GM18909 (cell line): ENCODE measurements at regions not wholly inside any gene's neighbourhood (a gene's known extent, or its start where the extent isn't known, plus 50 kb on each side); places are given as distances from the start of the nearest gene placed in this dataset.

Source experiments
- ATAC-seq: cut with Tn5 transposase; IDR thresholded peaks from one replicate; pipeline ENCODE4 v1.9.1; 2021; ENCODE audit warnings: mild to moderate bottlenecking; ENCODE audit not compliant: unreplicated experiment, poor library complexity

- ATAC-seq: no peak
These were observed 195.2 kb downstream of the DAD1 start for GRCh38 chr14:22393796-22394195.

GRCh38 chr14:22391908-22392565 lies 197.0 kb downstream of the DAD1 start:
- ATAC-seq: peak; percentile 42

- peak; percentile 50 for ATAC-seq
These were observed 198.1 kb downstream of the DAD1 start for GRCh38 chr14:22390824-22391461.

- no peak for ATAC-seq
These were observed 198.8 kb downstream of the DAD1 start for GRCh38 chr14:22390195-22390594.

- no peak for ATAC-seq
These were observed 200.1 kb downstream of the DAD1 start for GRCh38 chr14:22388669-22389595.

GRCh38 chr14:22387776-22388241 lies 201.2 kb downstream of the DAD1 start:
- no peak for ATAC-seq

GRCh38 chr14:22386924-22387775 lies 201.9 kb downstream of the DAD1 start:
- no peak for ATAC-seq

- ATAC-seq: no peak
These were observed 204.0 kb downstream of the DAD1 start for GRCh38 chr14:22384974-22385526.

GRCh38 chr14:22384167-22384549 lies 204.9 kb downstream of the DAD1 start:
- ATAC-seq: peak; percentile 15

- peak; percentile 59 for ATAC-seq
These were observed 205.4 kb downstream of the DAD1 start for GRCh38 chr14:22383515-22384166.

- no peak for ATAC-seq
These were observed 206.1 kb downstream of the DAD1 start for GRCh38 chr14:22382955-22383354.

- ATAC-seq: no peak
These were observed 206.6 kb downstream of the DAD1 start for GRCh38 chr14:22382395-22382794.

- no peak for ATAC-seq
These were observed 207.3 kb downstream of the DAD1 start for GRCh38 chr14:22381766-22382165.

GRCh38 chr14:22381408-22381760 lies 207.6 kb downstream of the DAD1 start:
- no peak for ATAC-seq

GRCh38 chr14:22380571-22381407 lies 208.2 kb downstream of the DAD1 start:
- no peak for ATAC-seq

- no peak for ATAC-seq
These were observed 209.3 kb downstream of the DAD1 start for GRCh38 chr14:22379727-22380126.

- no peak for ATAC-seq
These were observed 210.8 kb downstream of the DAD1 start for GRCh38 chr14:22378181-22378580.

GRCh38 chr14:22375321-22375930 lies 213.6 kb downstream of the DAD1 start:
- ATAC-seq: no peak
